Left forelimb (tissue), 1 donor: ENCODE measurements at regions not wholly inside any gene's neighbourhood (a gene's known extent, or its start where the extent isn't known, plus 50 kb on each side); places are given as distances from the start of the nearest gene placed in this dataset.
"Not testable (repeated sequence)": the region's sequence is repeated elsewhere in the genome, so short reads cannot be mapped to it uniquely, and the experiment has no call there.

Experiments used
- DNase-seq: peaks from one replicate; pipeline ENCODE4 v3.0.0-alpha.2; 2018; ENCODE audit warnings: low spot score

GRCh38 chr3:48101301-48101650 lies 85.1 kb upstream of the MAP4 start:
- not testable (repeated sequence) for DNase-seq

GRCh38 chr3:48092270-48092669 lies 76.1 kb upstream of the MAP4 start:
- no peak for DNase-seq

- no peak for DNase-seq
Observed at GRCh38 chr3:48090166-48090939, 74.1 kb upstream of the MAP4 start.

- peak; percentile 99 for DNase-seq
Observed at GRCh38 chr3:48088749-48089466, 72.7 kb upstream of the MAP4 start.

- peak; percentile 80 for DNase-seq
Observed at GRCh38 chr3:48088056-48088748, 72.0 kb upstream of the MAP4 start.

- DNase-seq: no peak
Observed at GRCh38 chr3:48086705-48087104, 70.5 kb upstream of the MAP4 start.

GRCh38 chr3:48084929-48085328 lies 68.7 kb upstream of the MAP4 start:
- no peak for DNase-seq

- DNase-seq: no peak
Observed at GRCh38 chr3:48084170-48084569, 68.0 kb upstream of the MAP4 start.

- DNase-seq: no peak
Observed at GRCh38 chr3:48082580-48083184, 66.5 kb upstream of the MAP4 start.

- no peak for DNase-seq
Observed at GRCh38 chr3:48077815-48078214, 61.6 kb upstream of the MAP4 start.

- no peak for DNase-seq
Observed at GRCh38 chr3:48070030-48070429, 53.8 kb upstream of the MAP4 start.

GRCh38 chr3:48069339-48069738 lies 53.1 kb upstream of the MAP4 start:
- DNase-seq: no peak

- no peak for DNase-seq
Observed at GRCh38 chr3:48068886-48069285, 52.7 kb upstream of the MAP4 start.

GRCh38 chr3:48068320-48068719 lies 52.1 kb upstream of the MAP4 start:
- not testable (repeated sequence) for DNase-seq

- DNase-seq: no peak
Observed at GRCh38 chr3:48067271-48067670, 51.1 kb upstream of the MAP4 start.
